Astrocyte (in vitro differentiated cells and primary cell): ENCODE measurements at regions not wholly inside any gene's neighbourhood (a gene's known extent, or its start where the extent isn't known, plus 50 kb on each side); places are given as distances from the start of the nearest gene placed in this dataset.

ENCODE experiments used
- CTCF ChIP-seq: IDR thresholded peaks from 2 replicates; pipeline ENCODE4 v1.5.1; 2011; ENCODE audit warnings: low read depth, mild to moderate bottlenecking, inconsistent platforms, low read length, moderate library complexity; ENCODE audit not compliant: insufficient read depth
- EZH2 ChIP-seq: IDR thresholded peaks from 2 replicates; pipeline ENCODE4 v1.6.1; 2012; ENCODE audit warnings: mild to moderate bottlenecking, low read length, inconsistent platforms; ENCODE audit not compliant: insufficient read depth

GRCh38 chr4:114085611-114086345, 106.3 kb upstream of the ARSJ start:
- TF ChIP-seq EZH2: no peak
- no peak for TF ChIP-seq CTCF
